Peyer's patch (tissue), 4 donors: ENCODE measurements at regions not wholly inside any gene's neighbourhood (a gene's known extent, or its start where the extent isn't known, plus 50 kb on each side); places are given as distances from the start of the nearest gene placed in this dataset.

Experiments used
- DNase-seq, 3 donors: peaks; one replicate each; pipeline ENCODE4 v3.0.0-alpha.2; 2017 to 2019
- H3K27ac ChIP-seq, 4 donors: fragments of 200-600 bp; sonication (generic); one replicate each; pipeline ENCODE4 v1.5.1; 2016 to 2019
- H3K27me3 ChIP-seq, 2 donors: fragments of 200-600 bp; sonication (generic); one replicate each; pipeline ENCODE4 v1.5.1; 2019
- H3K36me3 ChIP-seq, 3 donors: fragments of 200-600 bp; sonication (generic); one replicate each; pipeline ENCODE4 v1.5.1; 2016 to 2019
- H3K4me1 ChIP-seq, 4 donors: fragments of 200-600 bp; sonication (generic); one replicate each; pipeline ENCODE4 v1.5.1; 2016 to 2019
- H3K4me3 ChIP-seq, 4 donors: fragments of 200-600 bp; sonication (generic); 1 replicate in 3 of 4; 2 replicates in 1 of 4; pipeline ENCODE4 v1.5.1; 2016 to 2019; ENCODE audit warnings: mild to moderate bottlenecking in 1 of 4
- H3K9me3 ChIP-seq, 4 donors: fragments of 200-600 bp; sonication (generic); one replicate each; pipeline ENCODE4 v1.5.1; 2016 to 2019; ENCODE audit warnings: mild to moderate bottlenecking in 1 of 4
- CTCF ChIP-seq, 6 experiments: fragments of 450-650 bp in 4 of 6; fragments of 200-600 bp in 2 of 6; sonication (generic) in 1 of 6; IDR thresholded peaks; one replicate each; pipeline ENCODE4 v1.5.1; 2017 to 2019; ENCODE audit warnings: antibody characterized with exemption in 6 of 6, mild to moderate bottlenecking in 3 of 6, moderate library complexity in 1 of 6
- POLR2A ChIP-seq, 2 donors: fragments of 450-650 bp; IDR thresholded peaks; one replicate each; pipeline ENCODE4 v1.5.1; 2017; ENCODE audit warnings: antibody characterized with exemption in 2 of 2, mild to moderate bottlenecking in 2 of 2, moderate library complexity in 2 of 2

GRCh38 chr11:8335683-8336082 is 72.0 kb upstream of the LMO1 start:
- Histone ChIP-seq H3K27me3 (no peaks in the 10 kb centered on the region), H3K36me3 (no peaks in the 10 kb centered on the region), H3K9me3 (no peaks in the 10 kb centered on the region), H3K4me3 (no peak overlapping the region), H3K4me1 (no peaks in the 10 kb centered on the region), H3K27ac (no peak overlapping the region)
- DNase-seq, result no peak
- TF ChIP-seq CTCF (IDR thresholded peaks at IDR 0.05) (no peak), POLR2A (IDR thresholded peaks at IDR 0.05) (no peak)

- Histone ChIP-seq H3K4me3 (no peak overlapping the region), H3K4me1 (no peaks in the 10 kb centered on the region), H3K36me3 (no peaks in the 10 kb centered on the region), H3K9me3 (no peaks in the 10 kb centered on the region), H3K27ac (no peak overlapping the region), H3K27me3 (no peaks in the 10 kb centered on the region)
- DNase-seq, result no peak
- no peak for TF ChIP-seq CTCF (IDR thresholded peaks at IDR 0.05)
- no peak for TF ChIP-seq POLR2A (IDR thresholded peaks at IDR 0.05)
Observed at GRCh38 chr11:8335186-8335585, 71.5 kb upstream of the LMO1 start.

GRCh38 chr11:8333811-8334401 is 70.2 kb upstream of the LMO1 start:
- Histone ChIP-seq H3K4me3 (no peak overlapping the region), H3K36me3 (no peaks in the 10 kb centered on the region), H3K27me3 (no peaks in the 10 kb centered on the region), H3K4me1 (peaks cover 0 to 5% (median 0%) of the 10 kb centered on the region in 4 donors), H3K27ac (no peak overlapping the region), H3K9me3 (no peaks in the 10 kb centered on the region)
- TF ChIP-seq CTCF (IDR thresholded peaks at IDR 0.05) (no peak), POLR2A (IDR thresholded peaks at IDR 0.05) (no peak)
- DNase-seq, result no peak

GRCh38 chr11:8333376-8333775 is 69.7 kb upstream of the LMO1 start:
- H3K27me3 ChIP-seq, result no peaks in the 10 kb centered on the region
- peaks cover 0 to 6% (median 0%) of the 10 kb centered on the region in 4 donors for H3K4me1 ChIP-seq
- no peaks in the 10 kb centered on the region for H3K9me3 ChIP-seq
- no peak overlapping the region for H3K27ac ChIP-seq
- no peak for TF ChIP-seq CTCF (IDR thresholded peaks at IDR 0.05)
- TF ChIP-seq POLR2A (IDR thresholded peaks at IDR 0.05), result no peak
- no peak for DNase-seq
- H3K4me3 ChIP-seq, result no peak overlapping the region
- no peaks in the 10 kb centered on the region for H3K36me3 ChIP-seq

GRCh38 chr11:8332891-8333290 is 69.2 kb upstream of the LMO1 start:
- Histone ChIP-seq H3K9me3 (no peaks in the 10 kb centered on the region), H3K27me3 (no peaks in the 10 kb centered on the region), H3K4me1 (peaks cover 0 to 6% (median 0%) of the 10 kb centered on the region in 4 donors), H3K36me3 (no peaks in the 10 kb centered on the region), H3K4me3 (no peak overlapping the region), H3K27ac (no peak overlapping the region)
- TF ChIP-seq CTCF (IDR thresholded peaks at IDR 0.05) (no peak), POLR2A (IDR thresholded peaks at IDR 0.05) (no peak)
- DNase-seq, result no peak

GRCh38 chr11:8332196-8332595 is 68.5 kb upstream of the LMO1 start:
- Histone ChIP-seq H3K27ac (no peak overlapping the region), H3K4me3 (no peak overlapping the region), H3K36me3 (no peaks in the 10 kb centered on the region), H3K4me1 (peaks cover 0 to 6% (median 0%) of the 10 kb centered on the region in 4 donors), H3K9me3 (no peaks in the 10 kb centered on the region), H3K27me3 (no peaks in the 10 kb centered on the region)
- no peak for DNase-seq
- no peak for TF ChIP-seq CTCF (IDR thresholded peaks at IDR 0.05)
- no peak for TF ChIP-seq POLR2A (IDR thresholded peaks at IDR 0.05)
